Neural progenitor cell (in vitro differentiated cells): ENCODE measurements at regions not wholly inside any gene's neighbourhood (a gene's known extent, or its start where the extent isn't known, plus 50 kb on each side); places are given as distances from the start of the nearest gene placed in this dataset.

Experiments used
- DNase-seq: peaks from one replicate; pipeline ENCODE4 v3.0.0-alpha.2; 2016; ENCODE audit warnings: low spot score
- H2AFZ ChIP-seq: fragments of 200-600 bp; sonication (generic); replicated peaks from 2 replicates; pipeline ENCODE4 v1.6.1; 2016; ENCODE audit warnings: antibody characterized with exemption
- H3F3A ChIP-seq: fragments of 200-600 bp; sonication (generic); 2 replicates; pipeline ENCODE4 v1.6.1; 2016; ENCODE audit warnings: antibody characterized with exemption, low read depth
- H3K27ac ChIP-seq: fragments of 200-600 bp; sonication (generic); 2 replicates; pipeline ENCODE4 v1.5.1; 2016; ENCODE audit warnings: mild to moderate bottlenecking
- H3K27me3 ChIP-seq: fragments of 200-600 bp; sonication (generic); 2 replicates; pipeline ENCODE4 v1.6.1; 2016; ENCODE audit warnings: mild to moderate bottlenecking, moderate library complexity
- H3K36me3 ChIP-seq: fragments of 200-600 bp; sonication (generic); 2 replicates; pipeline ENCODE4 v1.5.1; 2016
- H3K4me1 ChIP-seq: fragments of 200-600 bp; sonication (generic); 2 replicates; pipeline ENCODE4 v1.6.1; 2016; ENCODE audit warnings: mixed run types
- H3K4me2 ChIP-seq: fragments of 200-600 bp; sonication (generic); 2 replicates; pipeline ENCODE4 v1.6.1; 2016
- H3K4me3 ChIP-seq: fragments of 200-600 bp; sonication (generic); 2 replicates; pipeline ENCODE4 v1.5.1; 2016
- H3K79me2 ChIP-seq: fragments of 200-600 bp; sonication (generic); 2 replicates; pipeline ENCODE4 v1.6.1; 2016; ENCODE audit warnings: low read depth
- H3K9ac ChIP-seq: fragments of 200-600 bp; sonication (generic); 2 replicates; pipeline ENCODE4 v1.6.1; 2016
- H3K9me3 ChIP-seq: fragments of 200-600 bp; sonication (generic); 2 replicates; pipeline ENCODE4 v1.5.1; 2016; ENCODE audit warnings: low read depth
- H4K20me1 ChIP-seq: fragments of 200-600 bp; sonication (generic); 2 replicates; pipeline ENCODE4 v1.6.1; 2016; ENCODE audit warnings: low read depth
- H3K27ac Mint-ChIP-seq: 3 replicates; pipeline ENCODE4 v1.8.0; 2021; ENCODE audit warnings: mixed read lengths
- H3K27me3 Mint-ChIP-seq: 2 replicates; pipeline ENCODE4 v1.8.0; 2022; ENCODE audit warnings: low read depth, mild to moderate bottlenecking, inconsistent platforms, moderate library complexity, mixed read lengths; ENCODE audit not compliant: insufficient read depth
- H3K36me3 Mint-ChIP-seq: 3 replicates; pipeline ENCODE4 v1.8.0; 2021; ENCODE audit warnings: mixed read lengths
- H3K4me1 Mint-ChIP-seq: 3 replicates; pipeline ENCODE4 v1.8.0; 2021; ENCODE audit warnings: mixed read lengths
- H3K4me3 Mint-ChIP-seq: 3 replicates; pipeline ENCODE4 v1.8.0; 2021; ENCODE audit warnings: mild to moderate bottlenecking, moderate library complexity, mixed read lengths
- H3K9me3 Mint-ChIP-seq: 3 replicates; pipeline ENCODE4 v1.8.0; 2020; ENCODE audit warnings: mixed read lengths
- EZH2 ChIP-seq: fragments of 200-600 bp; sonication (generic); IDR thresholded peaks from 2 replicates; pipeline ENCODE4 v1.6.1; 2017; ENCODE audit warnings: antibody characterized with exemption, mild to moderate bottlenecking, moderate library complexity
- EZH2phosphoT487 ChIP-seq: fragments of 200-600 bp; sonication (generic); IDR thresholded peaks from 2 replicates; pipeline ENCODE4 v1.6.1; 2017; ENCODE audit warnings: antibody characterized with exemption
- TF ChIP-seq, protein P1 (sequence below): fragments of 200-600 bp; sonication (generic); IDR thresholded peaks from 2 replicates; pipeline ENCODE4 v1.5.1; 2017; ENCODE audit warnings: antibody characterized with exemption, mild to moderate bottlenecking

DNA sequence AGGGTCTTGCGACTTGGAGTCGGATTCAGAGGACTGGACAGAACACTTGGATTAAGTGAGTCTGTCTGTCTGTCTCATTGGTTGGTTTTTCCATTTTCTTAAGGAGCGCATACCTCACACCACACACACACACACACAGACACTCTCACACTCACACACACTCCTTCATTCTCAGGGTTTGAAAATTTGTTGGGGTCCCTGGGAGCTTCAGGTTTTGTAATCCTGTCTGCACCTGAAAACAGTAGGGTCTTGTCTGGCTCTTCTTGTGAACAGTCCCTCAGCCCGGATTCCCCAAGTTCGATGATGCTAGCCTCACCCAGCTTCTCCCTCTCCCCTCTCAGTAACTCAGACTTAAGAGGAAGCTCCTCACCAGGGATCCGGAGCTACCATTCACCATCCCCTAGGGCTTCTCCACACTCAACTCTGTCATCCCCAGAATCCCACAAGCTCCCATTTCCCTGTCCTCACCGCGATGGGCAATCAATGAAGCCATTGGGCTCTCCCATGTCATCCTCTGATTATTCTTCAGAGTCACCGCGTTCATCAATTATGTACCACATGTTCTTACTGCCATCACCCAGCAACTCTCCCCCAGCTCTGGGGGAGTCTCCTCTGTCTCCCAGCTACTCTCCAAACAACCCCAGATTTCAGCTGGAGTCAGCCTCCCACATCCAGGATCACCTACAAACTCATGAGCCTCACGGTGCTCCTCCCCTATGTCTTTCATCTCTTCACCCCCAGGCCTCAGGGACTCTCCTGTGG is 1530.9 kb upstream of the TPTE start:
- no peaks in the 10 kb centered on the region for H3F3A ChIP-seq
- no peaks in the 10 kb centered on the region for H3K27me3 ChIP-seq
- no peak overlapping the region for H3K4me3 Mint-ChIP-seq
- H3K27me3 Mint-ChIP-seq: peaks cover 13% of the 10 kb centered on the region
- peaks cover 66% of the 10 kb centered on the region for H3K9me3 Mint-ChIP-seq
- H3K4me1 ChIP-seq: no peaks in the 10 kb centered on the region
- no peak overlapping the region for H2AFZ ChIP-seq
- no peak overlapping the region for H3K27ac Mint-ChIP-seq
- H3K36me3 ChIP-seq: no peaks in the 10 kb centered on the region
- no peak for DNase-seq
- H3K27ac ChIP-seq: no peak overlapping the region
- no peak overlapping the region for H3K4me2 ChIP-seq
- peaks cover 10% of the 10 kb centered on the region for H3K36me3 Mint-ChIP-seq
- H3K79me2 ChIP-seq: no peaks in the 10 kb centered on the region
- TF ChIP-seq, protein P1, sequence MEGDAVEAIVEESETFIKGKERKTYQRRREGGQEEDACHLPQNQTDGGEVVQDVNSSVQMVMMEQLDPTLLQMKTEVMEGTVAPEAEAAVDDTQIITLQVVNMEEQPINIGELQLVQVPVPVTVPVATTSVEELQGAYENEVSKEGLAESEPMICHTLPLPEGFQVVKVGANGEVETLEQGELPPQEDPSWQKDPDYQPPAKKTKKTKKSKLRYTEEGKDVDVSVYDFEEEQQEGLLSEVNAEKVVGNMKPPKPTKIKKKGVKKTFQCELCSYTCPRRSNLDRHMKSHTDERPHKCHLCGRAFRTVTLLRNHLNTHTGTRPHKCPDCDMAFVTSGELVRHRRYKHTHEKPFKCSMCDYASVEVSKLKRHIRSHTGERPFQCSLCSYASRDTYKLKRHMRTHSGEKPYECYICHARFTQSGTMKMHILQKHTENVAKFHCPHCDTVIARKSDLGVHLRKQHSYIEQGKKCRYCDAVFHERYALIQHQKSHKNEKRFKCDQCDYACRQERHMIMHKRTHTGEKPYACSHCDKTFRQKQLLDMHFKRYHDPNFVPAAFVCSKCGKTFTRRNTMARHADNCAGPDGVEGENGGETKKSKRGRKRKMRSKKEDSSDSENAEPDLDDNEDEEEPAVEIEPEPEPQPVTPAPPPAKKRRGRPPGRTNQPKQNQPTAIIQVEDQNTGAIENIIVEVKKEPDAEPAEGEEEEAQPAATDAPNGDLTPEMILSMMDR: no peak
- TF ChIP-seq EZH2phosphoT487: no peak
- TF ChIP-seq EZH2: no peak
- H3K9me3 ChIP-seq: peaks cover 33% of the 10 kb centered on the region
- no peaks in the 10 kb centered on the region for H3K4me1 Mint-ChIP-seq
- no peak overlapping the region for H3K4me3 ChIP-seq
- H4K20me1 ChIP-seq: no peaks in the 10 kb centered on the region
- H3K9ac ChIP-seq: no peak overlapping the region

DNA sequence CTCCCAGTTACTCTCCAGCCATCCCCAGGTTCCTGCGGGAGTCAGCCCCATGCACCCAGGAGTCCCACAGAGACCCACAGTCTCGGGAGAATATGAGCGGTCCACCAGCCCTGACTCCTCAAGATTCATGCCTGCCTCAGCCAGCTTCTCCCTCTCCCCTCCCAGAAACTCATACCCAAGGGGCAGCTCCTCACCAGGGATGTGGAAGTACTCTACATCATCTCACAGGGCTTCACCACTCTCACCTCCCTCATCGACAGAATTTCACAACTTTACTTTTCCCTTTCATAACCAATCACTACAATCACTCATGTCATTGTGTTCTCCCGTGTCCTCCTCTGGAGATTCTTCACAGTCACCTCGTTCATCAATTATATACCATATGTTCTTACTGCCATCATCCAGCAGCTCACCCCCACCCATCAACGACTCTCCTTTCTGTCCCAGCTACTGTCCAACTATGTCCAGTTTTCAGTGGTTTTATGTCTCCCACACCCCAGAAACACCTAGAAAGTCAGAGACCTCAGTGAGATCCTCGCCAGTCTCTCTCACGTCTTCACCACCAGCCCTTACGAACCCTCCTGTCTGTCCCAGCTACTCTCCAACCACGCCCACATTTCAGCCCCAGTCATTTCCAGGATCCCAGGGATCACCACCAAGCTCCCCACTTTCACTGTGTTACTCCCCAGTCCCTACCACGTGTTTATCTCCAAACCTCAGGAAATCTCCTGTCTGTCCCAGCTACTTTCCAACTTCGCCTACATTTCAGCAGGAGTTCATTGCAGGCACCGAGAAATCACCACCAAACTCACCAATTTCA is 1530.1 kb upstream of the TPTE start:
- TF ChIP-seq EZH2phosphoT487: no peak
- no peak for TF ChIP-seq EZH2
- TF ChIP-seq, protein P1: no peak
- Histone ChIP-seq H3K79me2 (no peaks in the 10 kb centered on the region), H3K9me3 (peaks cover 36% of the 10 kb centered on the region), H3K27ac (no peak overlapping the region), H3K36me3 (no peaks in the 10 kb centered on the region), H3K9ac (no peak overlapping the region), H4K20me1 (no peaks in the 10 kb centered on the region), H3K4me1 (no peaks in the 10 kb centered on the region), H3K4me2 (no peak overlapping the region), H2AFZ (no peak overlapping the region), H3K4me3 (no peak overlapping the region), H3F3A (no peaks in the 10 kb centered on the region), H3K27me3 (no peaks in the 10 kb centered on the region)
- no peaks in the 10 kb centered on the region for H3K4me1 Mint-ChIP-seq
- H3K27ac Mint-ChIP-seq: no peak overlapping the region
- no peak overlapping the region for H3K4me3 Mint-ChIP-seq
- H3K27me3 Mint-ChIP-seq: peaks cover 13% of the 10 kb centered on the region
- DNase-seq: no peak
- peaks cover 68% of the 10 kb centered on the region for H3K9me3 Mint-ChIP-seq
- peaks cover 10% of the 10 kb centered on the region for H3K36me3 Mint-ChIP-seq

DNA sequence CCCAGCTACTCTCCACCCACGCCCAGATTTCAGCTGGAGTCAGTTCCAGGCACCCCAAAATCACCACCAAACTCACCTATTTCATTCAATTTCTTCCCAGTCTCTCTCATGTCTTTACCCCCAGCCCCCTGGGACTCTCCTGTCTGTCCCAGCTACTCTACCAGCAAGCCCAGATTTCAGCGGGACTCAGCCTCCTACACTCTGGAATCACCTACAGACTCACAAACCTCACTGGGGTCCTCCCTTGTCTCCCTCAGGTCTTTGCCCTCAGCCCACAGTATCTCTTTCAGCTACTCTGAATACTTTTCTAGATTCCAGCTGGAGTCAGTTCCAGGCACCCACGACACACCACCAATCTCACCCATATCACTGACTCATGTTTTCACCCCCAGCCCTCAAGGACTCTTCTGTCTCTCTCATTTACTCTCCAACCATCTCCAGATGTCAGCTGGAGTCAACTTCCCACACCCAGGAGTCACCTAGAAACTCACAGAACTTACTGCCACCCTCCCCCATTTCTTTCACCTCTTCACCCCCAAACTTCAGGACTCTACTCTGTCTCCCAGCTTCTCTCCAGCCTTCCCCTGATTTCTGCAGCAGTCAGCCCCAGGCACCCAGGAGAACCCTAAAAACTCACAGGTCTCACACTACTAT is 1529.3 kb upstream of the TPTE start:
- H3K36me3 Mint-ChIP-seq: peaks cover 10% of the 10 kb centered on the region
- H3K79me2 ChIP-seq: no peaks in the 10 kb centered on the region
- DNase-seq: no peak
- H2AFZ ChIP-seq: no peak overlapping the region
- H3K27ac Mint-ChIP-seq: no peak overlapping the region
- H3K27me3 Mint-ChIP-seq: peaks cover 13% of the 10 kb centered on the region
- no peak overlapping the region for H3K4me3 ChIP-seq
- H3K36me3 ChIP-seq: no peaks in the 10 kb centered on the region
- no peak overlapping the region for H3K4me3 Mint-ChIP-seq
- H3F3A ChIP-seq: no peaks in the 10 kb centered on the region
- no peak overlapping the region for H3K4me2 ChIP-seq
- TF ChIP-seq, protein P1: no peak
- no peak for TF ChIP-seq EZH2
- peaks cover 40% of the 10 kb centered on the region for H3K9me3 ChIP-seq
- H3K9ac ChIP-seq: no peak overlapping the region
- H3K4me1 Mint-ChIP-seq: no peaks in the 10 kb centered on the region
- no peaks in the 10 kb centered on the region for H3K4me1 ChIP-seq
- no peaks in the 10 kb centered on the region for H4K20me1 ChIP-seq
- peaks cover 68% of the 10 kb centered on the region for H3K9me3 Mint-ChIP-seq
- H3K27ac ChIP-seq: no peak overlapping the region
- H3K27me3 ChIP-seq: no peaks in the 10 kb centered on the region
